GM12891 (cell line): ENCODE measurements at regions not wholly inside any gene's neighbourhood (a gene's known extent, or its start where the extent isn't known, plus 50 kb on each side); places are given as distances from the start of the nearest gene placed in this dataset.
"Not testable (repeated sequence)": the region's sequence is repeated elsewhere in the genome, so short reads cannot be mapped to it uniquely, and the experiment has no call there.

ENCODE experiments used
- DNase-seq: peaks from one replicate; pipeline ENCODE4 v3.0.0; 2011; ENCODE audit warnings: low spot score; ENCODE audit not compliant: insufficient read length
- FAIRE-seq: peaks from 2 replicates; lab custom pipeline; 2011; peaks lifted over from hg19 to GRCh38; lab: Jason Lieb, UNC
- PAX5 ChIP-seq: IDR thresholded peaks from 2 replicates; pipeline ENCODE4 v1.6.1; 2011; ENCODE audit warnings: low read length, moderate library complexity, mild to moderate bottlenecking; ENCODE audit not compliant: insufficient read depth, severe bottlenecking
- POLR2A ChIP-seq: IDR thresholded peaks from 2 replicates; pipeline ENCODE4 v1.6.1; 2011; ENCODE audit warnings: low read depth, low read length, control low read depth
- POLR2AphosphoS5 ChIP-seq: IDR thresholded peaks from 2 replicates; pipeline ENCODE4 v1.6.1; 2011; ENCODE audit warnings: low read depth, low read length, control low read depth
- POU2F2 ChIP-seq: IDR thresholded peaks from 2 replicates; pipeline ENCODE4 v1.6.1; 2011; ENCODE audit warnings: low read depth, mild to moderate bottlenecking, control low read depth, low read length, moderate library complexity
- SPI1 ChIP-seq: IDR thresholded peaks from 2 replicates; pipeline ENCODE4 v1.6.1; 2011; ENCODE audit warnings: low read depth, low read length, control low read depth
- TAF1 ChIP-seq: IDR thresholded peaks from 2 replicates; pipeline ENCODE4 v1.6.1; 2011; ENCODE audit warnings: low read depth, low read length, control low read depth

GRCh38 chr13:61884830-61885229 lies 469.2 kb upstream of the PCDH20 start:
- FAIRE-seq, result no peak
- DNase-seq, result no peak

GRCh38 chr13:61880578-61881283 lies 465.1 kb upstream of the PCDH20 start:
- FAIRE-seq, result peak; percentile 47
- TF ChIP-seq POLR2A (no peak), POU2F2 (no peak), SPI1 (no peak), PAX5 (no peak), POLR2AphosphoS5 (no peak), TAF1 (no peak)
- DNase-seq, result peak; percentile 21

More at GRCh38 chr13:61884830-61885229, 469.2 kb upstream of the PCDH20 start:
- TF ChIP-seq PAX5 (no peak), POLR2AphosphoS5 (no peak)

DNA sequence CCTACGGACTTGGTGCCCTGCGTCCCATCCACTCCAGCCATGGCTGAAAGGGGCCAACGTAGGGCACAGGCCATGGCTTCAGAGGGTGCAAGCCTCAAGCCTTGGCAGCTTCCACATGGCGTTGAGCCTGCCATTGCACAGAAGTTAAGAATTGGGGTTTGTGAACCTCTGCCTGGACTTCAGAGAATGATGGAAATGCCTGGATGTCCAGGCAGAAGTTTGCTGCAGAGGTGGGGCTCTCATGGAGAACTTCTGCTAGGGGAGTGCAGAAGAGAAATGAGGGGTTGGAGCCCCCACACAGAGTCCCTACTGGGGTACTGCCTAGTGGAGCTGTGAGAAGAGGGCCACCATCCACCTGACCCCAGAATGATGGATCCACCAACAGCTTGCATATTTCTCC lies 462.9 kb upstream of the PCDH20 start:
- not testable (repeated sequence) for FAIRE-seq, DNase-seq

DNA sequence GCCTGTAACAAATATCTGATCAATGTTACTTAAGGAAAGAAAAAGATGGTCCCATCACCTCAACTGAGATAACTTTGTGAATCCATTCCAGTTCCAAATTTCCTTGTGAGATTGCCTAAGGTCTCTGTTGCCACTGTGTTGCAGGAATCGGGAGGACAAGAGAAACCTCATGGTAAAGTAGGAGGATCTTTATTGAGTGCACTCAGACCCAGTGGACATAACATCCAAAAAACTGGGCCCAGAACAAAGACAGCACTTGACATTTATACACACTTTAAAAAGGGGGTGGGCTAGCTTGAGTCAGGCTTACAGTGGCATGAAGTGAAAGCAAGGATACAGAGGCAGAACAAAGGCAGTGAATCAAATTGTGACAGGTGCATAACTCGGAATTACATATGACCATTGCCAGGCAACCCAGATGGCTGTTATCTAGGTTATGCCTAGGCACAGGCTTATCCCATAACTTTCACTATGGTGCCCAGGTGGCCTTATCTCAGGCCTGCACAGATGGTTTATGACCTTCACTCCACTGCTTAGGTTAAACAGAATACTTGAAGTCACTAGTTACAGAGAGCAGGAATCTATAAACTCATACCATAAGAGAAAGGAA lies 459.4 kb upstream of the PCDH20 start:
- no peak for DNase-seq
- FAIRE-seq, result no peak
- TF ChIP-seq PAX5 (no peak), SPI1 (no peak), POU2F2 (no peak), POLR2AphosphoS5 (no peak)

GRCh38 chr13:61873717-61874116 lies 458.1 kb upstream of the PCDH20 start:
- no peak for FAIRE-seq
- TF ChIP-seq PAX5 (no peak), POU2F2 (no peak), POLR2AphosphoS5 (no peak), SPI1 (no peak), TAF1 (no peak), POLR2A (no peak)
- DNase-seq, result no peak

DNA sequence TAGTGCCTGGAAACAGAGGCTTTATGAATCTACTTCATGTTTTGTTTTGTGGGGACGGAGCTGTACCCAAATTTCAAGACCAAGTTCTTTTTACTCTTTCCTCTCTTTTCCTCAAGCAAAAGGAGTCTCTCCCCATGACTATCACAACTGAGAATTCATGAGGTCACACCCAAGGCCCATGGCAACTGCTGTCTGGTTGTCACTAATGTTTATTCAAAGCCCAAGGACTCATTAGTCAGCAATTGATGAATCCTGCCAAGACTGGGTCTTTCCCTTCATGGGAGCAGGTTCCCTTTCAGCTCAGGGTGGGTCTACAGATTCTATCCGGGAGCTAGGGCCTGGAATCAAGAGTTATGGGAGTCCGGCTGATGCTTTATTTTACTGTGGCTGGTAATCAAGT lies 441.5 kb upstream of the PCDH20 start:
- DNase-seq, result no peak
- TF ChIP-seq TAF1 (no peak), PAX5 (no peak), POU2F2 (no peak), POLR2AphosphoS5 (no peak), POLR2A (no peak)
- FAIRE-seq, result no peak

DNA sequence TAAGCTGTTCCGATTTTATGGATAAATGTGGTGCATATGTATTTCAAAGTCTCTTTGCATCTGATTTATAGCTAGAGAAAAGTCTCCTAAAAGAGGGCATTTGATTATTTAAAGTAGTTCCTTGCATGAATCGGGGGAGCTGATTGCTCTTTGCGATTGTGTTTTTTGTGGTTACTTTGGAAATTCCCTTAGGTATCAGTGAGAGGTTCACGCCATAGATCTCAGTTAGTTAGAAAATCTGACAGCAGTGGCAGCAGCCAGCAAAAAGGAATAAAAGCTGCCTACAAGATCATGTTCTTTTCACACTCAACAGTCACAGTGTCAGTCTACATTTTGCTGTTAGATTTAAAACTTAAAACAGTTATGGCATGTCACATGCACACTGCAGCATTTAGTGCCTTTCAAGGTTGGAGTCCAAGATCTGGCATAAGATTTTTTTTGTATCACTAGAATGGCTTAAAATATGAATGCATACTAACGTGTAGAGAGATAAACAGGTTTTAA lies 436.5 kb upstream of the PCDH20 start:
- TF ChIP-seq PAX5 (no peak), POLR2A (no peak), SPI1 (no peak), POU2F2 (no peak), POLR2AphosphoS5 (no peak), TAF1 (no peak)
- no peak for FAIRE-seq
- DNase-seq, result no peak

DNA sequence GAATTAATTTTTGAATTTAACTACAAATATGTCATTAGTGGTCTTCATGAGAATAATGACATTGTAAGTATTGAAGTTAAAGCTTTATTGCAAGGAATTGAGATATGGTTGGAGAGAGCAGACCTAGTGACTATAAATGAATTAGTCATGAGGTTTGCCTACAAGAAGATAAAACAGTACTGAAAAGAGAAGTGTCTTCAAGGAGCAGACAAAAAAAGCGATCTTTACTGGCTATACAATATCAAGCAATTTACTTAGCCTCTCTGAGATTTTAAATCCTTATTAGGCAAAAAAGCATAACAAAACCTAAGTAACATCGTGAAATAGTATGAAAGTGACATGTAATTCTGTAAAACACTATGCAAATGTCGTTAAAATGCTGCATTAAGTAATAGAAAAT lies 435.1 kb upstream of the PCDH20 start:
- DNase-seq (no peak), FAIRE-seq (no peak)
- TF ChIP-seq SPI1 (no peak), PAX5 (no peak), TAF1 (no peak), POLR2A (no peak), POLR2AphosphoS5 (no peak), POU2F2 (no peak)

DNA sequence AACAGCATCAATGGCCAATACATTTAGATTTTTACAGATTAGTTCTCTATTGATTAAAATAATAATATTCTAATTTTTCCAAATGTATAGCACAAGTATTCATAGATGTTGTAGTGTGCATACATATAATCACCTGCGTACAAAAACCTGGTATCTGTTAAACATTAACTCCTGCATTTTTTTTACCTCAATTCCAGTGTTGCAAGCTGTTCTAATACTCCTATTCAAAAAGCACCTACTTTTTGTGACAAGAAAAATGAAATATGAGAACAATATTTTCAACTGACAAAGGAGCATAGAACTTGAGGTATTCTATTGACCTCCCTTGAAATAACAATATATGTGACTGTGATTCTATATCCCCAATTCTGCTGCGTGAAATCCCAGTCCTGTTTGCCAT lies 422.9 kb upstream of the PCDH20 start:
- DNase-seq, result no peak
- TF ChIP-seq PAX5 (no peak), POLR2AphosphoS5 (no peak)
- FAIRE-seq, result no peak

GRCh38 chr13:61833228-61833627 lies 417.6 kb upstream of the PCDH20 start:
- DNase-seq (no peak), FAIRE-seq (no peak)
- TF ChIP-seq PAX5 (no peak), TAF1 (no peak), SPI1 (no peak), POU2F2 (no peak)

- TF ChIP-seq POLR2AphosphoS5, result no peak
- no peak for TF ChIP-seq POLR2A
- TF ChIP-seq SPI1, result no peak
- no peak for TF ChIP-seq PAX5
- no peak for TF ChIP-seq POU2F2
- no peak for TF ChIP-seq TAF1
- no peak for DNase-seq
- no peak for FAIRE-seq
These were observed 415.4 kb upstream of the PCDH20 start for GRCh38 chr13:61831026-61831425.

- TF ChIP-seq PAX5 (no peak), SPI1 (no peak), POU2F2 (no peak), POLR2AphosphoS5 (no peak), POLR2A (no peak), TAF1 (no peak)
- no peak for DNase-seq
- FAIRE-seq, result no peak
These were observed 414.8 kb upstream of the PCDH20 start for GRCh38 chr13:61830475-61830874.
